Inflammatory macrophage treated with lipopolysaccharide for 4 hours (primary cell): ENCODE measurements at regions not wholly inside any gene's neighbourhood (a gene's known extent, or its start where the extent isn't known, plus 50 kb on each side); places are given as distances from the start of the nearest gene placed in this dataset.

ENCODE experiments used
- DNase-seq: peaks from one replicate; pipeline ENCODE4 v3.0.0-alpha.2; 2020

GRCh38 chr5:159764283-159765134, 151.8 kb upstream of the ADRA1B start:
- no peak for DNase-seq

- no peak for DNase-seq
Observed at GRCh38 chr5:159765135-159765433, 151.2 kb upstream of the ADRA1B start.

GRCh38 chr5:159765760-159766517, 150.3 kb upstream of the ADRA1B start:
- DNase-seq = no peak

- DNase-seq = no peak
Observed at GRCh38 chr5:159768243-159768642, 148.0 kb upstream of the ADRA1B start.

GRCh38 chr5:159772698-159773061, 143.6 kb upstream of the ADRA1B start:
- DNase-seq = no peak

GRCh38 chr5:159773062-159773924, 143.0 kb upstream of the ADRA1B start:
- DNase-seq = peak; percentile 84

- no peak for DNase-seq
Observed at GRCh38 chr5:159774476-159775031, 141.7 kb upstream of the ADRA1B start.

GRCh38 chr5:159775890-159776289, 140.4 kb upstream of the ADRA1B start:
- DNase-seq = no peak

GRCh38 chr5:159777049-159777660, 139.1 kb upstream of the ADRA1B start:
- no peak for DNase-seq

GRCh38 chr5:159779481-159779880, 136.8 kb upstream of the ADRA1B start:
- DNase-seq = no peak

GRCh38 chr5:159780246-159780645, 136.0 kb upstream of the ADRA1B start:
- DNase-seq = peak; percentile 11

- DNase-seq = no peak
Observed at GRCh38 chr5:159781626-159782157, 134.6 kb upstream of the ADRA1B start.

GRCh38 chr5:159782197-159782994, 133.9 kb upstream of the ADRA1B start:
- DNase-seq = peak; percentile 62

- no peak for DNase-seq
Observed at GRCh38 chr5:159782995-159783300, 133.3 kb upstream of the ADRA1B start.

- no peak for DNase-seq
Observed at GRCh38 chr5:159783726-159784247, 132.5 kb upstream of the ADRA1B start.

- DNase-seq = no peak
Observed at GRCh38 chr5:159784993-159785392, 131.3 kb upstream of the ADRA1B start.

GRCh38 chr5:159785656-159786055, 130.6 kb upstream of the ADRA1B start:
- DNase-seq = no peak

GRCh38 chr5:159786201-159786600, 130.1 kb upstream of the ADRA1B start:
- DNase-seq = no peak

- no peak for DNase-seq
Observed at GRCh38 chr5:159786901-159787691, 129.2 kb upstream of the ADRA1B start.

- DNase-seq = no peak
Observed at GRCh38 chr5:159787837-159788236, 128.4 kb upstream of the ADRA1B start.
